HEK293 (cell line): ENCODE measurements at regions not wholly inside any gene's neighbourhood (a gene's known extent, or its start where the extent isn't known, plus 50 kb on each side); places are given as distances from the start of the nearest gene placed in this dataset.

ENCODE experiments used
- EGR2 ChIP-seq: fragments of 450-650 bp; formaldehyde crosslinking; IDR thresholded peaks from 2 replicates; pipeline ENCODE4 v1.5.1; 2016; ENCODE audit warnings: low read depth, missing biosample characterization, missing genetic modification characterization
- HOXA7 ChIP-seq: sonication (generic); formaldehyde crosslinking; IDR thresholded peaks from 2 replicates; pipeline ENCODE4 v1.8.1; 2022; ENCODE audit warnings: missing genetic modification reagents, borderline replicate concordance
- HOXD13 ChIP-seq: sonication (generic); formaldehyde crosslinking; IDR thresholded peaks from 2 replicates; pipeline ENCODE4 v1.8.0; 2022; ENCODE audit warnings: missing genetic modification reagents, borderline replicate concordance
- MEIS1 ChIP-seq: sonication (generic); formaldehyde crosslinking; IDR thresholded peaks from 2 replicates; pipeline ENCODE4 v1.8.1; 2022; ENCODE audit warnings: missing genetic modification reagents, mild to moderate bottlenecking, borderline replicate concordance
- PRDM6 ChIP-seq: fragments of 450-650 bp; formaldehyde crosslinking; IDR thresholded peaks from 2 replicates; pipeline ENCODE4 v1.5.1; 2017; ENCODE audit warnings: missing biosample characterization, missing genetic modification characterization
- SALL2 ChIP-seq: fragments of 450-650 bp; formaldehyde crosslinking; IDR thresholded peaks from 2 replicates; pipeline ENCODE4 v1.5.0; 2017; ENCODE audit warnings: missing biosample characterization, mild to moderate bottlenecking, missing genetic modification characterization, borderline replicate concordance
- SCRT1 ChIP-seq: fragments of 450-650 bp; formaldehyde crosslinking; IDR thresholded peaks from 2 replicates; pipeline ENCODE4 v1.5.1; 2016; ENCODE audit warnings: missing biosample characterization, missing genetic modification characterization, borderline replicate concordance
- ZBTB11 ChIP-seq: fragments of 450-650 bp; formaldehyde crosslinking; conservative IDR thresholded peaks from 2 replicates; pipeline ENCODE4 v1.5.1; 2016; ENCODE audit warnings: low read depth, missing biosample characterization, missing genetic modification characterization
- ZBTB6 ChIP-seq: fragments of 450-650 bp; formaldehyde crosslinking; IDR thresholded peaks from 2 replicates; pipeline ENCODE4 v1.5.1; 2017; ENCODE audit warnings: missing biosample characterization, missing genetic modification characterization
- ZBTB7A ChIP-seq: fragments of 450-650 bp; formaldehyde crosslinking; IDR thresholded peaks from 2 replicates; pipeline ENCODE4 v1.5.1; 2016; ENCODE audit warnings: low read depth, missing biosample characterization, missing genetic modification characterization
- ZFHX2 ChIP-seq: fragments of 450-650 bp; formaldehyde crosslinking; conservative IDR thresholded peaks from 2 replicates; pipeline ENCODE4 v1.5.1; 2016; ENCODE audit warnings: missing biosample characterization, missing genetic modification characterization
- ZFP37 ChIP-seq: fragments of 450-650 bp; formaldehyde crosslinking; IDR thresholded peaks from 2 replicates; pipeline ENCODE4 v1.5.1; 2016; ENCODE audit warnings: missing biosample characterization, missing genetic modification characterization
- ZNF121 ChIP-seq: fragments of 450-650 bp; formaldehyde crosslinking; IDR thresholded peaks from 2 replicates; pipeline ENCODE4 v1.5.1; 2016; ENCODE audit warnings: missing biosample characterization, missing genetic modification characterization
- ZNF16 ChIP-seq: fragments of 450-650 bp; formaldehyde crosslinking; IDR thresholded peaks from 2 replicates; pipeline ENCODE4 v1.5.1; 2016; ENCODE audit warnings: low read depth, missing biosample characterization, missing genetic modification characterization
- ZNF214 ChIP-seq: fragments of 450-650 bp; formaldehyde crosslinking; IDR thresholded peaks from 2 replicates; pipeline ENCODE4 v1.5.1; 2017; ENCODE audit warnings: missing biosample characterization, mild to moderate bottlenecking, missing genetic modification characterization, borderline replicate concordance
- ZNF398 ChIP-seq: fragments of 450-650 bp; formaldehyde crosslinking; IDR thresholded peaks from 2 replicates; pipeline ENCODE4 v1.5.1; 2017; ENCODE audit warnings: missing biosample characterization, missing genetic modification characterization
- ZNF513 ChIP-seq: fragments of 450-650 bp; IDR thresholded peaks from 2 replicates; pipeline ENCODE4 v1.5.1; 2018; ENCODE audit warnings: missing biosample characterization, missing genetic modification characterization
- ZNF544 ChIP-seq: fragments of 450-650 bp; formaldehyde crosslinking; IDR thresholded peaks from 2 replicates; pipeline ENCODE4 v1.5.0; 2017; ENCODE audit warnings: missing biosample characterization, missing genetic modification characterization
- ZNF561 ChIP-seq: fragments of 450-650 bp; IDR thresholded peaks from 2 replicates; pipeline ENCODE4 v1.5.1; 2018; ENCODE audit warnings: missing biosample characterization, missing genetic modification characterization, borderline replicate concordance
- ZNF626 ChIP-seq: fragments of 450-650 bp; sonication (Bioruptor Pico); formaldehyde crosslinking; IDR thresholded peaks from 2 replicates; pipeline ENCODE4 v1.5.1; 2018; ENCODE audit warnings: missing biosample characterization, missing genetic modification characterization, inconsistent platforms
- ZNF639 ChIP-seq: fragments of 450-650 bp; formaldehyde crosslinking; IDR thresholded peaks from 2 replicates; pipeline ENCODE4 v1.5.1; 2016; ENCODE audit warnings: missing biosample characterization, missing genetic modification characterization
- ZNF664 ChIP-seq: fragments of 450-650 bp; formaldehyde crosslinking; IDR thresholded peaks from 2 replicates; pipeline ENCODE4 v1.5.1; 2016; ENCODE audit warnings: missing biosample characterization, missing genetic modification characterization
- ZNF768 ChIP-seq: fragments of 450-650 bp; formaldehyde crosslinking; IDR thresholded peaks from 2 replicates; pipeline ENCODE4 v1.5.1; 2018; ENCODE audit warnings: missing biosample characterization, mild to moderate bottlenecking, missing genetic modification characterization
- ZNF776 ChIP-seq: fragments of 450-650 bp; formaldehyde crosslinking; IDR thresholded peaks from 2 replicates; pipeline ENCODE4 v1.5.0; 2017; ENCODE audit warnings: missing biosample characterization, missing genetic modification characterization, borderline replicate concordance
- ZNF791 ChIP-seq: fragments of 450-650 bp; formaldehyde crosslinking; IDR thresholded peaks from 2 replicates; pipeline ENCODE4 v1.5.1; 2016; ENCODE audit warnings: missing biosample characterization, missing genetic modification characterization

- TF ChIP-seq ZNF664 (tag by site-specific recombination), result no peak
- TF ChIP-seq ZNF513, result no peak
- TF ChIP-seq ZFP37, result no peak
- no peak for TF ChIP-seq SALL2 (tag by site-specific recombination)
- TF ChIP-seq ZBTB6, result no peak
- TF ChIP-seq ZNF776, result no peak
- no peak; the same call in 1 of the 2 replicates for TF ChIP-seq ZNF398 (tag by site-specific recombination)
- no peak for TF ChIP-seq ZNF16 (tag by site-specific recombination)
- no peak for TF ChIP-seq SCRT1 (tag by site-specific recombination)
- no peak; the same call in 1 of the 2 replicates for TF ChIP-seq ZFHX2 (tag by site-specific recombination)
- TF ChIP-seq ZNF544 (tag by site-specific recombination), result no peak
- no peak for TF ChIP-seq ZNF791
- TF ChIP-seq ZNF768, result no peak
- no peak for TF ChIP-seq EGR2 (tag by site-specific recombination)
- no peak for TF ChIP-seq ZNF121 (tag by site-specific recombination)
- peak; percentile 85; the same call in 1 of the 2 replicates for TF ChIP-seq PRDM6
- TF ChIP-seq ZBTB7A (tag by site-specific recombination), result no peak
- TF ChIP-seq HOXD13 (CRISPR knock-in tag), result peak; percentile 49; the same call in 1 of the 2 replicates
- no peak for TF ChIP-seq ZNF214 (tag by site-specific recombination)
- peak; percentile 85; the same call in 1 of the 2 replicates for TF ChIP-seq ZNF639 (tag by site-specific recombination)
- no peak for TF ChIP-seq ZNF626 (tag by site-specific recombination)
- TF ChIP-seq ZNF561, result 0 out of 2 replicates have a peak, but pooled peaks have one; percentile 32
- TF ChIP-seq ZBTB11, result no peak
- no peak for TF ChIP-seq HOXA7 (CRISPR knock-in tag)
- no peak for TF ChIP-seq MEIS1
These were observed 262.0 kb upstream of the CXADR start (continued) for GRCh38 chr21:17250778-17251241.
